DND-41 (cell line): ENCODE measurements at regions not wholly inside any gene's neighbourhood (a gene's known extent, or its start where the extent isn't known, plus 50 kb on each side); places are given as distances from the start of the nearest gene placed in this dataset.

Source experiments
- ATAC-seq: fragments of 200-7000 bp; cut with Tn5 transposase; 3 replicates; pipeline ENCODE4 v1.9.1; 2021; ENCODE audit warnings: low read depth; ENCODE audit not compliant: insufficient read depth
- DNase-seq: peaks from one replicate; pipeline ENCODE4 v3.0.0-alpha.2; 2020
- H2AFZ ChIP-seq: 2 replicates; pipeline ENCODE4 v1.6.0; 2012; ENCODE audit warnings: low read depth, low read length
- H3K27ac ChIP-seq: 2 replicates; pipeline ENCODE4 v1.5.1; 2012; ENCODE audit warnings: low read length, inconsistent platforms
- H3K27me3 ChIP-seq: fragments of 200-600 bp; sonication (generic); 2 replicates; pipeline ENCODE4 v1.6.0; 2012; ENCODE audit warnings: low read length, mild to moderate bottlenecking, inconsistent platforms; ENCODE audit not compliant: insufficient read depth, poor library complexity
- H3K36me3 ChIP-seq: 2 replicates; pipeline ENCODE4 v1.5.1; 2012; ENCODE audit warnings: low read length, inconsistent platforms; ENCODE audit not compliant: insufficient read depth
- H3K4me1 ChIP-seq: 2 replicates; pipeline ENCODE4 v1.5.1; 2012; ENCODE audit warnings: mild to moderate bottlenecking, low read length; ENCODE audit not compliant: insufficient read depth
- H3K4me2 ChIP-seq: 2 replicates; pipeline ENCODE4 v1.6.0; 2012; ENCODE audit warnings: mild to moderate bottlenecking, moderate library complexity, low read length, inconsistent platforms; ENCODE audit not compliant: insufficient read depth
- H3K4me3 ChIP-seq, 2 experiments: fragments of 200-600 bp in 1 of 2; shearing (Covaris generic) in 1 of 2; 2 replicates each; pipeline ENCODE4 v1.5.1; 2012 to 2016; ENCODE audit warnings: inconsistent platforms in 2 of 2, low read length in 2 of 2, mild to moderate bottlenecking in 2 of 2, low read depth in 1 of 2, moderate library complexity in 1 of 2
- H3K79me2 ChIP-seq: 2 replicates; pipeline ENCODE4 v1.6.0; 2012; ENCODE audit warnings: low read length, inconsistent platforms; ENCODE audit not compliant: insufficient read depth
- H3K9ac ChIP-seq: 2 replicates; pipeline ENCODE4 v1.6.0; 2012; ENCODE audit warnings: low read depth, mild to moderate bottlenecking, inconsistent platforms, low read length, moderate library complexity
- H3K9me3 ChIP-seq: 2 replicates; pipeline ENCODE4 v1.5.1; 2012; ENCODE audit warnings: low read length, moderate library complexity, mild to moderate bottlenecking, inconsistent platforms; ENCODE audit not compliant: insufficient read depth, severe bottlenecking
- H4K20me1 ChIP-seq: 2 replicates; pipeline ENCODE4 v1.6.0; 2012; ENCODE audit warnings: low read length; ENCODE audit not compliant: insufficient read depth
- EZH2 ChIP-seq: IDR thresholded peaks from 3 replicates; pipeline ENCODE4 v1.6.1; 2012; ENCODE audit warnings: borderline replicate concordance, low read depth, mild to moderate bottlenecking, moderate library complexity, low read length, inconsistent platforms; ENCODE audit not compliant: severe bottlenecking
- TF ChIP-seq, protein P1 (sequence below): IDR thresholded peaks from 2 replicates; pipeline ENCODE4 v1.5.1; 2012; ENCODE audit warnings: borderline replicate concordance, low read length, moderate library complexity, mild to moderate bottlenecking; ENCODE audit not compliant: poor library complexity, severe bottlenecking; ENCODE audit errors: extremely low read depth

DNA sequence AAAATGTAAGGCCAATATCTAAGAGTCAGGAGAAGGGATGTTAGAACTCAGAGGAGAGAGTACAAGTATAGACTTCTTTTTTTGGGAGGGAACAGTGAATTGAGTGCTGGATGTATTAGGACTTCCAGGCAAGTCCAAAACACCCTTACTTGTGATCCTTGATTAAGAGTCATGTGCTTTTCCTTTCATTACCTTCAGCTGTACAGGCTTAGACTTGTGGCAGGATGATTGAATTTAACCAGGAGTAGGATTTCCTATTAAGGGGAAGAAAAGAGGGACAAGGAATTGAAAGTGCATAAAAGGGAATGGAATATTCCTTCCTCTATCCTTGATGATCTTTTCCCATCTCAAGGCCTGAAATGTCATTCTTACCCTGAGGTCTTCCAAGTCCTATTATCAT lies 606.7 kb downstream of the STIM2 start:
- Histone ChIP-seq H3K27ac (no peak overlapping the region), H3K4me3 (no peak overlapping the region), H3K36me3 (no peaks in the 10 kb centered on the region), H4K20me1 (no peaks in the 10 kb centered on the region), H3K9me3 (no peaks in the 10 kb centered on the region), H3K27me3 (no peaks in the 10 kb centered on the region), H3K4me2 (no peak overlapping the region), H3K79me2 (no peaks in the 10 kb centered on the region), H3K9ac (no peak overlapping the region), H2AFZ (no peak overlapping the region), H3K4me1 (no peaks in the 10 kb centered on the region)
- ATAC-seq (no peak), DNase-seq (no peak)
- TF ChIP-seq, protein P1, sequence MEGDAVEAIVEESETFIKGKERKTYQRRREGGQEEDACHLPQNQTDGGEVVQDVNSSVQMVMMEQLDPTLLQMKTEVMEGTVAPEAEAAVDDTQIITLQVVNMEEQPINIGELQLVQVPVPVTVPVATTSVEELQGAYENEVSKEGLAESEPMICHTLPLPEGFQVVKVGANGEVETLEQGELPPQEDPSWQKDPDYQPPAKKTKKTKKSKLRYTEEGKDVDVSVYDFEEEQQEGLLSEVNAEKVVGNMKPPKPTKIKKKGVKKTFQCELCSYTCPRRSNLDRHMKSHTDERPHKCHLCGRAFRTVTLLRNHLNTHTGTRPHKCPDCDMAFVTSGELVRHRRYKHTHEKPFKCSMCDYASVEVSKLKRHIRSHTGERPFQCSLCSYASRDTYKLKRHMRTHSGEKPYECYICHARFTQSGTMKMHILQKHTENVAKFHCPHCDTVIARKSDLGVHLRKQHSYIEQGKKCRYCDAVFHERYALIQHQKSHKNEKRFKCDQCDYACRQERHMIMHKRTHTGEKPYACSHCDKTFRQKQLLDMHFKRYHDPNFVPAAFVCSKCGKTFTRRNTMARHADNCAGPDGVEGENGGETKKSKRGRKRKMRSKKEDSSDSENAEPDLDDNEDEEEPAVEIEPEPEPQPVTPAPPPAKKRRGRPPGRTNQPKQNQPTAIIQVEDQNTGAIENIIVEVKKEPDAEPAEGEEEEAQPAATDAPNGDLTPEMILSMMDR, result no peak
- TF ChIP-seq EZH2, result no peak

DNA sequence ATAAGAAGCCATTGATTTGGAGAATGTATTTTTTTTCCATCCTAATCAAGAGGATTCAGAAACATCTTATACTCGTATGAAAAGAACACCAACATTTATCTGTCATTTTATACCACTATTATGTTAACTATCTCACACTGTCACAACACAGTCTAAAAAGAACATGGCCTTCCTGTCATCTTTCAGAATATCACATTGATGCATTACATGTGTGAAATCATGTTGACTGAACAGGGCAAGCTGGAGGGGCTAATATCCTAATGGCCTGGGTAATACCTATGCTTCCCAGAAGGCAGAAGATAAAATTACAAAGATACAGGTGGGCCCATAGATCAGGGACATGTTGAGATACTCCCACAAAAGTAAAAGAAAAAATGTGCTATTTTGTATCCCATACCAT lies 611.7 kb downstream of the STIM2 start:
- Histone ChIP-seq H3K4me3 (no peak overlapping the region), H3K79me2 (no peaks in the 10 kb centered on the region), H3K36me3 (no peaks in the 10 kb centered on the region), H3K9me3 (no peaks in the 10 kb centered on the region), H3K27ac (no peak overlapping the region), H4K20me1 (no peaks in the 10 kb centered on the region), H3K4me1 (no peaks in the 10 kb centered on the region), H3K4me2 (no peak overlapping the region), H3K9ac (no peak overlapping the region), H3K27me3 (no peaks in the 10 kb centered on the region), H2AFZ (no peak overlapping the region)
- no peak for DNase-seq
- no peak for TF ChIP-seq EZH2
- TF ChIP-seq, protein P1, result no peak
- ATAC-seq, result no peak

DNA sequence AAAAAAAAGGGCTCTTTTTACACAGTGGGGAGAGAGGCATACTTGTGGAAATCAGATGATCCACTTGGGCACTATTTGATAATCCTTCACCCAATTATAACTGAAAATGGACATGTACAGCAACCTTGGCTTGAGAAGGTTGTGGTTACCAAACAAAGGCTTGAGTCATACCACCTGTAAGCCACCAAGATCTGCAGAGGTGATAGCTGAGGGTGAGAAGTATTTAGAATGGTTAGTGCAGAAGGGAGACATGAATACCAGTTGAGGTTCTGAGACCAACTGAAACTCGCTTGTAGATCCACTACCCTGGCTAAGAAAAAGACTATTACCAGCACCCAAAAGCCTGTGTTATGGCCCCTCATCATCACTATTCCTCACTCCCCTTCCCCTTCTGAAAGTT lies 614.0 kb downstream of the STIM2 start:
- no peak for DNase-seq
- Histone ChIP-seq H3K27me3 (no peaks in the 10 kb centered on the region), H3K4me3 (no peak overlapping the region), H3K36me3 (no peaks in the 10 kb centered on the region), H3K9me3 (no peaks in the 10 kb centered on the region), H3K27ac (no peak overlapping the region), H3K79me2 (no peaks in the 10 kb centered on the region), H4K20me1 (no peaks in the 10 kb centered on the region), H3K9ac (no peak overlapping the region), H3K4me1 (no peaks in the 10 kb centered on the region), H2AFZ (no peak overlapping the region), H3K4me2 (no peak overlapping the region)
- no peak for TF ChIP-seq EZH2
- TF ChIP-seq, protein P1, result no peak
- ATAC-seq, result no peak

DNA sequence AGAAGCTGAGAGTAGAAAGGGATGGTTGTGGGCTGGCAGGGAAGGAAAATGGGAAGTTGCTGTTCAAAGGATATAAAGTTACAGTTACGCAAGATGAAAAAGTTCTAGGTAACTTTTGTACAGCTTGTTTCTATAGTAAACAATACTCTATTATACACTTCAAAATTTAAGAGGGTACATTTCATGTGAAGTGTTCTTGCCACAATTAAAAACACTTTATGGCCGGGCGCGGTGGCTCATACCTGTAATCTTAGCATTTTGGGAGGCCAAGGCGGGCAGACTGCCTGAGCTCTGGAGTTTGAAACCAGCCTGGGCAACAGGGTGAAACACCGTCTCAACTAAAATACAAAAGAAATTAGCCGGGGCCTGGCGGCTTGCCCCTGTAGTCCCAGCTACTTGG lies 623.6 kb downstream of the STIM2 start:
- DNase-seq (no peak), ATAC-seq (no peak)
- Histone ChIP-seq H3K4me2 (no peak overlapping the region), H3K9me3 (no peaks in the 10 kb centered on the region), H3K79me2 (no peaks in the 10 kb centered on the region), H3K9ac (no peak overlapping the region), H4K20me1 (no peaks in the 10 kb centered on the region), H2AFZ (no peak overlapping the region), H3K4me1 (no peaks in the 10 kb centered on the region), H3K4me3 (no peak overlapping the region), H3K27me3 (no peaks in the 10 kb centered on the region), H3K27ac (no peak overlapping the region), H3K36me3 (no peaks in the 10 kb centered on the region)
- TF ChIP-seq, protein P1, result no peak
- no peak for TF ChIP-seq EZH2
